SW480 (cell line): ENCODE measurements at regions not wholly inside any gene's neighbourhood (a gene's known extent, or its start where the extent isn't known, plus 50 kb on each side); places are given as distances from the start of the nearest gene placed in this dataset.

ENCODE experiments used
- DNase-seq: peaks from one replicate; pipeline ENCODE4 v3.0.0-alpha.2; 2016; ENCODE audit warnings: low spot score

DNA sequence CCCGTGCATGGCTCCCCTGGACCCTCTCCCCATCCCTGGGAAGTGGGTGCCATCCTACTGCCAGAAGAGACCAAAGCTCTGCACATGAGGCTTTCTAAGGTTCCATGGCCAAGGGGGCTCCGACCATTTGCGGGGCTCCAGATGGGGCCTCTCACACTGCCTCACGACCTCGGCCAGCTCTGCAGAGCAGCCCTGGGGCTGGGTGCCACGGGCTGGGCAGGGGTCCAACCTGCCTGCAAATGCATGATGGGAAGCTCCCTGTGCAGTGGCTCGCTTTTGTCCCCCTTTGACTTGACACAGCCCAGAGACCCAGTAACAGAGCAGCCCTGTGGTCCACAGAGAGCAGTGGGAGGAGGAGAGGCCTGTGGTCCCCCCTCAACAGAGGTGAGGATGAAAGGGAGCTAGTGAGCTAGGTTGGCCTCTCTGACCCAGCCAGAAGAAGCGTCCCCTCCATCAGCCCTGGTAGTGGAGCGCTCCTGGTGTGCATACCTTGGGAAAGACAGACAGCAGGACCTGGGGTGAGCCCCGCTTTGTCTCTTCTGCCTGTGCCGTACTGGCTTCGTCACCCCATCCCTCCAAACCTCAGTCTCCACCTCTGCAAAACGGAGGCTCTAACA lies 174.1 kb downstream of the DDX1 start:
- DNase-seq: no peak

DNA sequence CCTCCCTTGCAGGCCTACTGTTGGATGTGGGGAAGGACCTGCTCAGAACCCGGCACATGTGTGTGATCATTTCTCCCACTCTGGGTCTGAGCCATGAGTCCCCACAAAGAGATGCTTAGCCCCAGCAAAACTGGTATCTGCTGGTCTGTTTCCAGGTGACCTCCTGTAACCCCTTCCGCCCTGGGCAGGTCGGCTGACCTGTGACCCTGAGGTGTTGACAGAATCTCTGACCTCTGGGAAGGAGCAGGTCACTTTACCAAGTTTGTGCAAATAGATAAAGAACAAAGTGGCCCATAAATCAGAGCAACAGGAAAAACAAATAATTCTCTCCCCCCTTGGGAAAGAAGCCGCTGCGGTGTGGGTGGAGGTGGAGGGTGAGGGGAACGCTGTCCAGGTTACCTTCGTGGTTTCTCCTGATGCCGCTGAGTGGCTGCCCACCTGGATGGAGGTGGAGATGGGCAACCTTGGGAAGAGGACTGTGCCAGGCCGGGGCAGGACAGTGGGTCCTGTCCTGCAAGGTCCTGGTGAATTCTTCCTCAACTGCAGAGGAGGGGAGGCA lies 174.0 kb upstream of the MYCN start:
- no peak for DNase-seq

DNA sequence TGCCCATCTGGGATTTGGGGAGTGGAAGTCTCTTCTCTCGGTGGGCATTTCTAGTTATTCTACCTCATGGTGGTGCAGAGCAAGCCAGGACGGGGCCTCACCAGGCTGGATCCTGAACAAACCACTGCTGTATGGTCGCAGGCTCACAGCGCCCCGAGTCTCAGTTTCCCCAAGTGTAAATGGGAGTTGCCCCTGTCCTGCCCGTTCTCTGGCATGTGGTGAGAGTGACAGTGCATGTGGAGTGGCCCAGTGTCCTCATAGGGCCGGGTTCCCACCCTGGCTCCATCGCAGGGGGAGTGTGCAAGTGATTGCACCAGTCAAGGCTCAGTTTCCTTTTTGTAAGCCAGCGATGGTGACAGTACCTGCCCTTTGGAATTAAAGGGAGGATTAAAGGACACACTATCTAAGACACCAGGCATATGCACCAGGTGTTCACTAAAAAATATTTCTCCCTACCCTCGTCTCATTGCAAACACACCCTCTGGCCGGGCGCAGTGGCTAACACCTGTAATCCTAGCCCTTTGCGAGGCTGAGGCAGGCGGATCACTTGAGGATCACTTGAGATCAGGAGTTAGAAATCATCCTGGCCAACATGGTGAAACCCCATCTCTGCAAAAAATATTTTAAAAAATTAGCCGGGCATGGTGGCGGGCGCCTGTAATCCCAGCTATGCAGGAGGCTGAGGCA lies 173.3 kb upstream of the MYCN start:
- DNase-seq: no peak

DNA sequence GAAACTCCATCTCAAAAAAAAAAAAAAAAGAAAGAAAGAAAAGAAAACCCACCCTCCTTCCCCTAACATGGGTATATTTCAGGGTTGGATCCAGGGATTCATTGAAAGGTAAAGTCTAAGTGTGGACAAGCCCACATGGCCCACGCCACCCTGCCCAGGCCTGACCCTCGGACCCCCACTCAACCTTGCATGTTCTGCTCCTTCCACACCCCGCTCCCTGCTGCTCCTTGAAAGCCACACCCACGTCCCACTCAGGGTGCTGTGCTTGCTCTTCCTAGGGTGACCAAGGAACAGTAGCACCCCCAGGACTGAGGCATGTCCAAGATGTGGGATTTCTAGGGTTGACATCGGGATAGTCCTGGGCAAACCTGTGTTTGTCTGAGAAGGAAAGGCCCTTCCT lies 172.7 kb upstream of the MYCN start:
- DNase-seq: no peak

DNA sequence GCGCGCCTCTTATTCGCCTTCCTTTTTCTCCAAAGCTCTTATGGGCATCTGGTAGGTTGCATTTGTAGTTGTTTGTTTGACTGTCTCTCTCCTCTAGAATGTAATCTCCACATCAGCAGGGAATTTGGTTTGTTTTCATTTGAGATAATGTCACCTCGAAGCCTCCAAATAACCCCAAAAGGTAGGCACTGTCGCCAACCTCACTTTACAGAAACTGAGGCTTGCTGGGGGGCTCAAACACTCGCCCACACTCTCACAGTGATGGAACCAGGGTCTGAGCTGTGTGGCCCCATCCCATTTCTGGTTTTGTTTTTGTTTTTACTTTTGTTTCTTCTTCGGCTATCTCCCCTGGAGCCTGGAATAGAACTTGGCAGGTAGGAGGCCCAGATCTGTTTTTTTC lies 172.2 kb upstream of the MYCN start:
- DNase-seq: no peak

DNA sequence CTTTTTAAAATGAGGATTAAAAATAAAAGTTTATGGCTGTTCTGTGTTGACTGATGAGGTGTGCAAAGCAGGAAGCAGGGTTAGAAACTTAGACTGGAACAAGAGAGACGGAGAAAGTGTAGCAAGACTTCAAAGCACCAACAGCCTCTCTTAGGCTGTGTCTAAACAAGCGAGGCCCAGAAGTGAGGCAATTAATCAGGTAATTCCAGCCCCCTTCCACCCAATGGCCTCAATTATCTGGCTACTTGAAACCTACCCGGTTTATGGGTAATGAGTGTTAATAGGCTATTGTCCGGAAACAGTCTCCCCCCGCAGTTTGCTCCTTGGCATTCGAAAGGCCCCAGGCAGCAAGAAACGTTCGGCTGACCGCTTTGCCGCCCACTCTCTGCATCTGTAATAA lies 171.7 kb upstream of the MYCN start:
- DNase-seq: no peak

DNA sequence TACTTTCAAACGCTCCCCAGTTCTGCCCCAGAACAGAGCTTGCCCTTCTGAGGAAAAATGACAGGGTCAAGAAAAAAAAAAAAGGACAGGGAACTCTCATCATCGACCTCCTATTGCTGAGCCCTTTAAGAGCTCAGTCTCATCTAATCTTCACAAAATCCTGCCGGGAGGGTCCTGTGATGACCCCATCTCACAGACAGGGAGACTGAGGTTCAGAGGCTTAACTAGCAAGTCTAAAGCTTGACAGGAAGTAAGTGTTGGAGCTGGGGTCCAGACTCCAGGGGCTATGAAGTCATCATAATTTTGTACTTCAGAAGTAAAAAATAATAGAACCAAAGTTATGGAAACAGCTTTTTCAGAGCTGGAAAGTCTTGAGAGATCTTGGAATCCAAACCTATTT lies 171.1 kb upstream of the MYCN start:
- DNase-seq: no peak

DNA sequence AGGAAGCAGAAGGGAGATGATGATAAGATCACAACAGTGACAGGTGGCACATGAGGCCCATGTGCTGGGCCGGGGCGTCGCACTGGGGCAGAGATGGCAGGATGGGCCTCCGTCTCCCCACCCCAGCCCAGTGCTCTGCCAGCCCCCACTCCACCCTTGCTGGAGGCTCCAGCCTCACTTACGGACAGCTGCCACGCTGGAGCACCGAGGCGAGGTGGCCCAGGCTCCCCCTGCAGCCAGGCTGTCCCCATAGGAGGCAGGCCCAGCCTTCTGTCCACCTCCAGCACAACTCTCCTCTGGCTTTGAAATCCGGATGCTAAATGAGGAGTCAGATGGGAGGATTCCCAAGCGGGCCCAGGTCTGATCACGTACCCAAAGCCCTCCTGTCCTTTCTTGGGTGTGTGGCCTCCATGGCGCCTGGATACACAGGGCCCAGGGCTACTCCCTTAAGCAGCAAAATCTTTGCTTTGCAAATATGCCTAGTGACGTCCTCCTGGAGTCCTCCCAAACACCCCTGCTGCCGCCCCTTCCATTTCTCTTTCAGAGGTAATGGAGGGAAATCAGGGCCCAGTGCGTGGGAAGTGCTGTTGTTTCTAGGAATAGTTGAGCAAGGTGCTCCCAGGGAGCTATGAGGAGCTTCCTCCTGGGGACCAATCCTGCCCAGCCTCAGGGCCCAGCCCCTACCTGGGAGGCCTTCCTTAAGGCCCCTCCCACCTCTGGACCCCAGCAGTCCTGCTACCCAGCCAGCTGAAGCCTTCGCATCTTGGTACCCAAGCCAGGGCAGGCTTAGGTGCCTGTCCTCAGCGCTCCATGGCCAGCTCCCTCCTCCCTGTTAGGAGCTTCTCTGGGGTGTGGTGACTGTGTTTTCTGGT lies 170.4 kb upstream of the MYCN start:
- DNase-seq: no peak

DNA sequence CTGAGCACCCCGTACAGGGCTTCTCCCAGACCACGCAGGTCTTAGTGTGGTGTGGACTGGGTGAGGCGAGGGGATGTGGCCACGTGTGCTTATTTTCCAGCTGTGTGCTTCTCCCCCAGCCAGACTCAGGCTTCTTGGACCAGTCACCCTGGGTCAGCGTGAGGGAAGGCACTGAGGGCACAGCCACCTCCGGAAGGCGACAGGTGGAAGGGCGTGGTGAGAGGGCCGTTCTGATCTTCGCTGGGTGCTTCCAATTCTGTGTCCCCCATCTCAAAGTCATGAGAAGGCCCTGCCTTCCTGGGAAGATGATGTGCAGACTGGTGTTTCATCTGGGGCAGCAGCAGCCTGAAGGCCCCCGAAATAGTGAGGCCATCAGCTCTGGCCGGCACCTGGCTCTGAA lies 169.7 kb upstream of the MYCN start:
- DNase-seq: no peak

DNA sequence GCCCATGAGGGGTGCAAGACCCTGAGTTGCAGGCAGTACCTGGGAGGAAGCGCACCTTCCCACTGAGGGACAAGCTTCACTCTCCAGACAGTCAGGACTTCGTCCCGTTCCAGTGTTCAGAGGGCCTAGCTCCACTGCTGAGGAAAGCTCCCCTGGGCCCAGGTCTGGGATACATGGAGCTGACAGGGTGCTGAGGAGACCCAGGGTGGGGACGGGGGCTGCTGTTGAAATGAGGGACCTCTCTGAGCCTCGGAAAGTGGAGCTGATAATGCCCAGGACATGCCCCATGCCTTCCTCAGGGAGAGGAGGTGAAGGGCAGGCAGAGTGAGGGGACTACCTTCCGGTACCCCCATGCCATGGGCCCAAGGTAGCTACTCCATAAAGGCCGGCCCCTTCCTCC lies 169.2 kb upstream of the MYCN start:
- DNase-seq: no peak

DNA sequence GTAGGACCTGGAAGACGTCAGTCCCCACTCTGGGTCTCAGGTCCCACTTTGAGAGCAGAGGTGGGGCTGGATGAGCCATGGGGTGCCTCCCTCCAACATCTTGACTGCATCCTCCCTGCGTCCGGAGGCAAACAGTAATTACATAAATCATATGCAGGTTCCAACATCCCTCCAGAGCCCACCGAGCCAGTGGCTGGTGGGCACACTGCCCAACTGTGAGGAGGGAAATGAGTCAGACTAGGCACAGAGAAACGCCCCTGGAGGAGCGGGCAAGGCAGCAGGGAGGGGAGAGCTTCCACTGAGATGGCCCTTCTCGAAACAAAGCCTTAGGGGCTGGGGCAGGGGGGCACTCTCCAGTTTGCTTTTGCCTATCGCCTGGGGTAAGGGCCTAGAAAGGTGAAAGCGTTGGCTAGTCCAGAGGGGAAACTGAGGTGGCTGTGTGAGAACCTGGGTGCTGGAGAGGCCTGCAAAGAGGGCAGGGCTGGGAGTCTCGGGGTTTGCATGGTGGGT lies 168.2 kb upstream of the MYCN start:
- DNase-seq: no peak

DNA sequence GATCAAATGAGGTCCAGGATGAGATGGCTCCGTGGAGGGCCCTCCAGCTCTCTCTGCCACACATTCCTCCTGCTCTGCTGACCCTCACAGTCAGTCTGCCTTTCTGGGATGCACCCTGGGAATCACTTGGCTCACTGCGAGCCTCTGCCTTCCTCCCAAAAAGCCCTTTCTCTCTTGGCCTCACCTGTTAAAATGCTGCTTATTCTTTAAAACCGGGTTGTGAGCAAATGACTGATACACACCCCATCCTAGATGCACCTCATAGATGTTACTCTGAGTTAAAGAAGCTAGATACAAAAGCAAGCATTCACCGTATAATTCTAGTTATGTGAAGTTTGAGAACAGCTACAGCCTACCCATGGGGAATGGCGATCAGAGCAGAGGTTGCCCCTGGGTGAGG lies 167.7 kb upstream of the MYCN start:
- no peak for DNase-seq

DNA sequence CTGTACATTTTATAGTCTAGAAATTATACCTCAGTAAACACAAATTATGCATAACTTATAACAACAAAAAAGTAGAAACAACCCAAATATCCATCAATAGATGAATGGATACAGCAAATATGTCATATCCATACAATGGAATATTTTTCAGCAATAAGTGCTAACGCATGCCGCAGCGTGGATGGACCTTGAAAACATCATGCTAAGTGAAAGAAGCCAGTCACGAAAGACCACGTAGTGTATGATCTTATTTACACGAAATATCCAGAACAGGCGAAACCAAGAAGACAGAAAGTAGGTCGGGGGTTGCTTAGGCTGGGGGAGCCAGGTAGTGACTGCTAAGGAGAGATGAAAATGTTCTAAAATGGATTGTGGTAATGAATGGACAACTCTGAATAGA lies 167.1 kb upstream of the MYCN start:
- DNase-seq: no peak

DNA sequence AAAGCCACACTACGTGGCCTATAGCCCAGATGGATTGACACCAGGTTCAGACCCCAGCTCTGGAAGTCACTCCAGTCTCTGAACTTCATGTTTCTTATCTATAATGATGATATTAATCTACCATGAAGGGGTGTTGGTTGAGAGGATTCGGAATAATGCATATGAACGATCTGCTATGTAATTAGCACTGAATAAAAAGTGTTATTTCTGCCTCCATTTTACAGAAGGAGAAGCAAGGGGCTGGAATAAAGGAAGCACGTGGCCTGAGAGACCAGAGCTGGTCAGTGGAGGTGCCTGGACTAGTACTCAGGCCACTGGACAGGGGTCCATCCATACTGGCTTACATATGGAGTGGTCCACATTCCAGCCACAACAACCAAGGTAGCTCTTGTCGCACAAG lies 166.5 kb upstream of the MYCN start:
- DNase-seq: no peak

DNA sequence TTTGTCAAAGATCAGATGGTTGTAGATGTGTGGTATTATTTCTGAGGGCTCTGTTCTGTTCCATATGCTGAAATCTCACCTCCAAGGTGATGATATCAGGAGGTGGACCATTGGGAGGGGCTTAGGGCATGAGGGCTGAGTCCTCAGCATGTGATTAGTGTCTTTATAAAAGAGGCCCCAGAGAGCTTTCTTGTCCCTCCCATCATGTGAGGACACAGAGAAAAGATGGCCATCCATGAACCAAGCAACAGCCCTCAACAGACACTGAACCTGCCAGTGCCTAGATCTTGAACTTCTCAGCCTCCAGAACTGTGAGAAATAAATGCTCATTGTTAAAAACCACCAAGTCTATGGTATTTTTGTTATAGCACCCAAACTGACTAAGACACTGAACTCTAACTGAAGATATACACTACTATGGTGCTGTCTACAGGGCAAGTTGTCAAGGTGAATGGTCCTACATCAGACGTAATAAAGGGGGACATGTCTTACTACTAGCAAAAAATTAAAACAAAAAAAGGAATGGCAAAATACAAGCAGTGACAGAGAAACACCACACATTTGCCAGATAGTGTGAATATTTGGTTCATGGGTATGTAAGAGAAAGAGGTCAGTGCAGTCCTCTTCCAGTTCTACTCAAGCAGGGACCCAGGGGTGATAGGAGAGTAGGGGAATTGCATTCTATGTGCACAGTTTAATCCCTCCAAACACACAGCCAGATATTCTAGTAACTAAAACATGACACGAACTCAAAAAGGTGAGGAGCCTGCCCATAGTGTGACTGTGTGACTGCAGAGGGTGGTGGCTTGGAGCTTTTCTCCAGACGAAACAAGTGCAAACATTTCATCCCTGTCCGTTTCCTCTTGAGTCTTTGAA lies 164.4 kb upstream of the MYCN start:
- no peak for DNase-seq

DNA sequence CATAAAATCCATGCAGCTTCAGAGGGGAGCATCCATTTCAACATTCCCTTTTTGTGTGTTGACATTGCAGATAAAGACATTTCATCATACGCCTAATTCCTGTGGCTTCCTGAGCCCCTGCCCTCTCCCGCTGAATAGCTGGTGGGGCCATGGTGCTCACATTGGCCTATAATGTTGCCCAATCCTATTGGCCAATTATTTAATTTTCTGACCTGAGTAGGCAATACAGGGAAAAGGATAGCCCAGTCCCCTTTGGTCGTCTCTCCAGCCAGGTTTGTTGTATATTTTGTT lies 163.8 kb upstream of the MYCN start:
- peak; percentile 62 for DNase-seq

DNA sequence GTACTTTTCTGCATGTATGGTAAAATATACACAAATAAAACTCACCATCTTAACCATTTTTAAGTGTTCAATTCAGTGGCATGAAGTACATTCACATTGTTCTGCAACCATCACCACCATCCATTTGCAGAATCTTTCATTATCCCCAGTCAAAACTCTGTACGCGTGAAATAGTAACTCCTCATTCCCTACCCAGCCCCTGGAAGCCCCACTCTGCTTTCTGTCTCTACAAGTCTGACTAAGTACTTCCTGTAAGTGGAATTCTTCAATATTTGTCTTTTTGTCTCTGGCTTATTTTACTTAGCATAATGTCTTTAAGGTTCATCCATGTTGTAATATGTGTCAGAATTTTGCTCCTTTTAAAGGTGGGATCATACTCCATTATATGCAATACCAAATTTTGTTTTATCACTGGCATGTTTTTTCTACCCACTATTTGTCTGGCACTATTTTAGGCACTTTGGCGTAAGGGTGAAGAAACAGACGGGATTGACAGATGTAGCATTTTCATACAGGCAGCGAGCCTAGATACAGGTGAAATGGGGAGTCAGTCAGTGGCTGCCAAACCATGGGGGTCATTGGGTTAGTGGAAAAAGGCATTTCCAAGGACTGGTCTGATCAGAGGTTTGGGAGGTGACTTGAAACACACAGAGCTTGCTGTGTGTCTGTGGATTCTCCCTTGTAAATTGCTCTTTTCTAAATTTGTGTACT lies 163.2 kb upstream of the MYCN start:
- DNase-seq: no peak

DNA sequence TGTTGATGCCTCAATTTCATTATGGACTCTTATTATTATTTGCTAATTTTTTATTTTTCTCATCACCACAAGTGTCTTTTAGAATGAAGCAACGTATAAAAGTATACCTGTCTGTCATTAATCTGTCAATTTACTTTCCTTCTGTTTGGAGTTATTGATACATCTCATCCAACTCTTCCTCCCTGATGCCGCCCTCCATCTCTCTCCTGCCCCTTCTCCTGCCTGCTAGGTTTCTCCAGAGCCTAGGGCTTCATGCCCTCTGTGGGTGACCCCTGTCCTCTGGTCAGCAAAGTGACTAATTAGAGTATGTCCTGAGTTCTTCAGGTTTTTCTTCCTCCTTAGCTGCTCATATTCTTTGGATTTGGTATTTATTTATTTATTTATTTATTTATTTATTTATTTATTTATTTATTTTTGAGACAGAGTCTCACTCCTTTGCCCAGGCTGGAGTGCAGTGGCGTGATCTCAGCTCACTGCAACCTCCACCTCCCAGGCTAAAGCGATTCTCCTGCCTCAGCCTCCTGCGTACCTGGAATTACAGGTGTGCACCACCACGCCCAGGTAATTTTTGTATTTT lies 162.5 kb upstream of the MYCN start:
- DNase-seq: no peak

DNA sequence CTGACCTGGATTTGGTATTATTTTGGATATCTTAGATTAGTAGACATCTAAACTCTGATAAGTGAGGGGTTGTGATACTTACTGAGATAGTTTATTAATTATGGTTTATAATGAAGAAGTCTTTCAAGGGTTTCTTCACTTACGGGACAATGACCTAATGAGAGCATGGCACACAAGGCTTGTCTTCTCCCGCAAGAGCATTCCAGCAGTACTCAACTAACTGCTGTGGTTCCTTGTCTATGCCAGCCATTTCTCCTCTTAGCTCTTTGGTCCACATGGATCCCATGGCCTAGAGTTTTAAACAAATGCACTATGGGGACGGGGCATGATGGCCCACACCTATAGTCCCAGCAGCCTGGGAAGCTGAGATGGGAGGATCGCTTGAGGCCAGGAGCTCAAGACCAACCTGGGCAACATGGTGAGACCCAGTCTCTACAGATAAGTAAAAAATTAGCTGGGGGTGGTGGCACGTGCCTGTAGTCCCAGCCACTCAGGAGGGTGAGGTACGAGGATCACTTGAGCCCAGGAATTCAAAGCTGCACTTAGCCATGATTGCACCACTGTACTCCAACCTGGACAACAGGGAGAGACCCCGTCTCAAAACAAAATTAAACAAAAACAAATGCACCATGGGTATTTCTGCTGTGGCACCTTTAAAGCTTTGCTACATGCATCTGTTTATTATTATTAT lies 161.7 kb upstream of the MYCN start:
- DNase-seq: no peak

DNA sequence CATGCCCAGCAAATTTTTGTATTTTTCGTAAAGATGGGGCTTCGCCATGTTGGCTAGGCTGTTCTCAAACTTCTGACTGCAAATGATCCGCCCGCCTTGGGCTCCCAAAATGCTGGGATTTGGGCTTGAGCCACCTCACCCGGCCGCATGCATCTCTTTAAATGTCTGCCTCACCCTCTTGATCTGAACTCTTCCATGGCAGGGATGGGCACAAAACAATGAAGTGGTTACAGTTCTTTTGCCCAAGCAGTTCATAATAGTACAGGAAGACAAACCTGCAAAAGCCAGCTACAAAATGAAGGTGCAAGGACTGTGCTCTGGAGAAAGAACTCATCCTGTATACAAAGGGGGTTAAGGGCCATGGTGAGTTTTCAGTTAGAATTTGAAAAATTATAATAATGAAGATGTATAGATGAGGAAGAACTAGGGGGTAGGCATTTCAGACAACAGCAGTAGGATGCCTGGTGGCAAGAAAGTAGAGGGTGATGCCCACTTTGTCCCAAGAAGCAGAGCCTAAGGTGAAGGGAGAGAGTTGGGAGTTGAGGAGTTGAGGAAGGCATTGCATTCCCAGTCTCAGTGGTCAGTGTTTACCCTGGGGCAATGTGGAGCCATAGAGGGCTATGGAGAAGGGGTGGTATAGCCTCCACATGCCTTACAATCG lies 160.8 kb upstream of the MYCN start:
- no peak for DNase-seq
